SK-N-SH (cell line): ENCODE measurements at regions not wholly inside any gene's neighbourhood (a gene's known extent, or its start where the extent isn't known, plus 50 kb on each side); places are given as distances from the start of the nearest gene placed in this dataset.

Experiments
- CTCF ChIA-PET: fragments of 300-600, 350-600 bp; formaldehyde crosslinking; extraction: SDS; loops from one replicate; lab custom pipeline; 2021; lab: Yijun Ruan, JAX
- POLR2A ChIA-PET: fragments of 350-600 bp; sonication (Branson Sonifier 250); formaldehyde crosslinking; extraction: SDS; loops from one replicate; lab custom pipeline; 2020; ENCODE audit warnings: antibody characterized with exemption, inconsistent platforms; lab: Yijun Ruan, JAX
- DNase-seq: peaks from one replicate; pipeline ENCODE4 v3.0.0; 2012
- H2AFZ ChIP-seq: fragments of 200-600 bp; sonication (generic); 2 replicates; pipeline ENCODE4 v1.8.1; 2016; ENCODE audit warnings: antibody characterized with exemption, mild to moderate bottlenecking, low read depth
- H3F3A ChIP-seq: fragments of 200-600 bp; sonication (generic); replicated peaks from 2 replicates; pipeline ENCODE3; 2016; ENCODE audit warnings: antibody characterized with exemption, mild to moderate bottlenecking; ENCODE audit not compliant: insufficient read depth
- H3K27ac ChIP-seq, 2 experiments: fragments of 200-500 bp in 1 of 2; fragments of 200-600 bp in 1 of 2; sonication (Bioruptor generic) in 1 of 2; sonication (generic), shearing (Covaris generic) in 1 of 2; 2 replicates each; pipeline versions ENCODE4 v1.5.1 to v1.6.1; 2014 to 2016; ENCODE audit warnings: low read depth in 2 of 2, inconsistent platforms in 1 of 2, low read length in 1 of 2, mild to moderate bottlenecking in 1 of 2, mixed read lengths in 1 of 2
- H3K27me3 ChIP-seq: fragments of 200-600 bp; sonication (generic), shearing (Covaris generic); 2 replicates; pipeline ENCODE4 v1.6.1; 2016; ENCODE audit warnings: mixed run types; ENCODE audit not compliant: insufficient read depth
- H3K36me3 ChIP-seq, 2 experiments: fragments of 200-500 bp in 1 of 2; fragments of 200-600 bp in 1 of 2; sonication (Bioruptor generic) in 1 of 2; sonication (generic) in 1 of 2; replicated peaks in 1 of 2; 2 replicates each; pipeline versions ENCODE3 to v1.5.1; 2014 to 2016; ENCODE audit warnings: low read length in 1 of 2, mild to moderate bottlenecking in 1 of 2; ENCODE audit not compliant: insufficient read depth in 2 of 2, control insufficient read depth in 1 of 2
- H3K4me1 ChIP-seq, 2 experiments: fragments of 200-500 bp in 1 of 2; fragments of 200-600 bp in 1 of 2; sonication (Bioruptor generic) in 1 of 2; sonication (generic), shearing (Covaris generic) in 1 of 2; 2 replicates each; pipeline versions ENCODE4 v1.5.1 to v1.6.1; 2014 to 2016; ENCODE audit warnings: low read depth in 1 of 2, low read length in 1 of 2, mixed run types in 1 of 2; ENCODE audit not compliant: insufficient read depth in 2 of 2, control insufficient read depth in 1 of 2
- H3K4me2 ChIP-seq: fragments of 200-600 bp; sonication (generic), shearing (Covaris generic); 2 replicates; pipeline ENCODE4 v1.6.1; 2017; ENCODE audit warnings: mixed run types
- H3K4me3 ChIP-seq, 2 experiments: fragments of 200-500 bp in 1 of 2; fragments of 200-600 bp in 1 of 2; sonication (Bioruptor generic) in 1 of 2; sonication (generic), shearing (Covaris generic) in 1 of 2; 2 replicates each; pipeline versions ENCODE4 v1.5.1 to v1.8.1; 2014 to 2016; ENCODE audit warnings: low read depth in 2 of 2, inconsistent platforms in 1 of 2, low read length in 1 of 2, mild to moderate bottlenecking in 1 of 2, mixed read lengths in 1 of 2, moderate library complexity in 1 of 2
- H3K79me2 ChIP-seq: fragments of 200-600 bp; sonication (generic); 2 replicates; pipeline ENCODE4 v1.8.1; 2017; ENCODE audit warnings: mild to moderate bottlenecking; ENCODE audit not compliant: insufficient read depth
- H3K9ac ChIP-seq: fragments of 200-600 bp; sonication (generic); 2 replicates; pipeline ENCODE4 v1.6.1; 2017; ENCODE audit warnings: mixed run types
- H3K9me2 ChIP-seq: fragments of 200-600 bp; sonication (generic); 2 replicates; pipeline ENCODE4 v1.6.1; 2017; ENCODE audit warnings: mixed run types
- H3K9me3 ChIP-seq: fragments of 200-600 bp; sonication (generic); 2 replicates; pipeline ENCODE4 v1.6.1; 2017; ENCODE audit warnings: mixed run types, mild to moderate bottlenecking, moderate library complexity
- H4K20me1 ChIP-seq: fragments of 200-600 bp; sonication (generic); 2 replicates; pipeline ENCODE4 v1.6.1; 2017; ENCODE audit warnings: mild to moderate bottlenecking, mixed run types; ENCODE audit not compliant: insufficient read depth
- FOSL2 ChIP-seq: IDR thresholded peaks from 2 replicates; pipeline ENCODE4 v1.4.0; 2012; ENCODE audit warnings: low read depth, mild to moderate bottlenecking, moderate library complexity, borderline replicate concordance
- FOXJ3 ChIP-seq: sonication (generic); formaldehyde crosslinking; IDR thresholded peaks from 2 replicates; pipeline ENCODE4 v1.5.1; 2020; ENCODE audit warnings: mild to moderate bottlenecking, missing genetic modification reagents
- MAX ChIP-seq: IDR thresholded peaks from 2 replicates; pipeline ENCODE4 v1.4.0; 2012; ENCODE audit warnings: low read depth
- MEF2A ChIP-seq: IDR thresholded peaks from 2 replicates; pipeline ENCODE4 v1.4.0; 2012; ENCODE audit warnings: low read depth, borderline replicate concordance
- RAD21 ChIP-seq: IDR thresholded peaks from 2 replicates; pipeline ENCODE4 v1.6.1; 2012; ENCODE audit warnings: mild to moderate bottlenecking, low read length
- RCOR1 ChIP-seq: fragments of 150-350 bp; IDR thresholded peaks from 2 replicates; pipeline ENCODE4 v1.6.1; 2017; ENCODE audit warnings: antibody characterized with exemption, low read length
- RXRA ChIP-seq: IDR thresholded peaks from 2 replicates; pipeline ENCODE4 v1.4.0; 2012; ENCODE audit warnings: low read depth, mild to moderate bottlenecking, borderline replicate concordance
- SMC3 ChIP-seq: IDR thresholded peaks from 2 replicates; pipeline ENCODE4 v1.6.1; 2012; ENCODE audit warnings: low read depth, low read length, improper control_type of control experiment
- TAF1 ChIP-seq: IDR thresholded peaks from 2 replicates; pipeline ENCODE4 v1.6.1; 2012; ENCODE audit warnings: low read depth, mild to moderate bottlenecking, low read length, moderate library complexity, borderline replicate concordance
- TCF12 ChIP-seq: IDR thresholded peaks from 2 replicates; pipeline ENCODE4 v1.4.0; 2012
- TEAD4 ChIP-seq: IDR thresholded peaks from 2 replicates; pipeline ENCODE4 v1.4.0; 2012; ENCODE audit warnings: mild to moderate bottlenecking, borderline replicate concordance; ENCODE audit not compliant: insufficient read depth
- USF2 ChIP-seq: fragments of 150-350 bp; IDR thresholded peaks from 2 replicates; pipeline ENCODE4 v1.6.1; 2017; ENCODE audit warnings: antibody characterized with exemption, low read length, low read depth, borderline replicate concordance
- YY1 ChIP-seq: IDR thresholded peaks from 2 replicates; pipeline ENCODE4 v1.4.0; 2012; ENCODE audit warnings: low read depth, mild to moderate bottlenecking
- ZBTB33 ChIP-seq: IDR thresholded peaks from 2 replicates; pipeline ENCODE4 v1.4.0; 2012; ENCODE audit warnings: low read depth, borderline replicate concordance
- WGBS: methylation state at CpG from one replicate; pipeline ENCODE4 v1.1.6; 2017; ENCODE audit warnings: low lambda C conversion rate; 5-methylcytosine and 5-hydroxymethylcytosine counted together
- TF ChIP-seq, protein P1 (sequence below): IDR thresholded peaks from 2 replicates; pipeline ENCODE4 v1.6.1; 2012; ENCODE audit warnings: mild to moderate bottlenecking, low read depth, low read length, moderate library complexity
- TF ChIP-seq, protein P2 (sequence below): fragments of 200-600 bp; sonication (generic); IDR thresholded peaks from 2 replicates; pipeline ENCODE4 v1.6.1; 2017; ENCODE audit warnings: antibody characterized with exemption, mild to moderate bottlenecking, moderate library complexity

GRCh38 chr5:82619097-82619496, 340.9 kb upstream of the RPS23 start:
- H3K4me2 ChIP-seq = no peak overlapping the region
- no peaks in the 10 kb centered on the region for H3K36me3 ChIP-seq
- TF ChIP-seq TAF1 = no peak
- no peak for TF ChIP-seq ZBTB33
- TF ChIP-seq, protein P1, sequence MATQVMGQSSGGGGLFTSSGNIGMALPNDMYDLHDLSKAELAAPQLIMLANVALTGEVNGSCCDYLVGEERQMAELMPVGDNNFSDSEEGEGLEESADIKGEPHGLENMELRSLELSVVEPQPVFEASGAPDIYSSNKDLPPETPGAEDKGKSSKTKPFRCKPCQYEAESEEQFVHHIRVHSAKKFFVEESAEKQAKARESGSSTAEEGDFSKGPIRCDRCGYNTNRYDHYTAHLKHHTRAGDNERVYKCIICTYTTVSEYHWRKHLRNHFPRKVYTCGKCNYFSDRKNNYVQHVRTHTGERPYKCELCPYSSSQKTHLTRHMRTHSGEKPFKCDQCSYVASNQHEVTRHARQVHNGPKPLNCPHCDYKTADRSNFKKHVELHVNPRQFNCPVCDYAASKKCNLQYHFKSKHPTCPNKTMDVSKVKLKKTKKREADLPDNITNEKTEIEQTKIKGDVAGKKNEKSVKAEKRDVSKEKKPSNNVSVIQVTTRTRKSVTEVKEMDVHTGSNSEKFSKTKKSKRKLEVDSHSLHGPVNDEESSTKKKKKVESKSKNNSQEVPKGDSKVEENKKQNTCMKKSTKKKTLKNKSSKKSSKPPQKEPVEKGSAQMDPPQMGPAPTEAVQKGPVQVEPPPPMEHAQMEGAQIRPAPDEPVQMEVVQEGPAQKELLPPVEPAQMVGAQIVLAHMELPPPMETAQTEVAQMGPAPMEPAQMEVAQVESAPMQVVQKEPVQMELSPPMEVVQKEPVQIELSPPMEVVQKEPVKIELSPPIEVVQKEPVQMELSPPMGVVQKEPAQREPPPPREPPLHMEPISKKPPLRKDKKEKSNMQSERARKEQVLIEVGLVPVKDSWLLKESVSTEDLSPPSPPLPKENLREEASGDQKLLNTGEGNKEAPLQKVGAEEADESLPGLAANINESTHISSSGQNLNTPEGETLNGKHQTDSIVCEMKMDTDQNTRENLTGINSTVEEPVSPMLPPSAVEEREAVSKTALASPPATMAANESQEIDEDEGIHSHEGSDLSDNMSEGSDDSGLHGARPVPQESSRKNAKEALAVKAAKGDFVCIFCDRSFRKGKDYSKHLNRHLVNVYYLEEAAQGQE = no peak
- TF ChIP-seq FOXJ3 (CRISPR knock-in tag) = no peak
- TF ChIP-seq TEAD4 = no peak
- TF ChIP-seq, all 33 proteins: peak for 0
- no peak overlapping the region for H3K27ac ChIP-seq
- H2AFZ ChIP-seq = no peak overlapping the region
- no peak overlapping the region for H3K9ac ChIP-seq
- CTCF ChIA-PET = no interaction called here
- no peak overlapping the region for H3K4me3 ChIP-seq
- no peak for DNase-seq
- no peaks in the 10 kb centered on the region for H3K27me3 ChIP-seq
- H4K20me1 ChIP-seq = no peaks in the 10 kb centered on the region
- H3K9me2 ChIP-seq = no peaks in the 10 kb centered on the region
- POLR2A ChIA-PET = no interaction called here
- H3K4me1 ChIP-seq = no peaks in the 10 kb centered on the region
- peaks cover 5% of the 10 kb centered on the region; the same call in 1 of the 2 replicates for H3K9me3 ChIP-seq
- no peaks in the 10 kb centered on the region for H3K79me2 ChIP-seq
- H3F3A ChIP-seq = no peaks in the 10 kb centered on the region
- 58% methylated on average over 3 of the region's 3 CpGs for WGBS

DNA sequence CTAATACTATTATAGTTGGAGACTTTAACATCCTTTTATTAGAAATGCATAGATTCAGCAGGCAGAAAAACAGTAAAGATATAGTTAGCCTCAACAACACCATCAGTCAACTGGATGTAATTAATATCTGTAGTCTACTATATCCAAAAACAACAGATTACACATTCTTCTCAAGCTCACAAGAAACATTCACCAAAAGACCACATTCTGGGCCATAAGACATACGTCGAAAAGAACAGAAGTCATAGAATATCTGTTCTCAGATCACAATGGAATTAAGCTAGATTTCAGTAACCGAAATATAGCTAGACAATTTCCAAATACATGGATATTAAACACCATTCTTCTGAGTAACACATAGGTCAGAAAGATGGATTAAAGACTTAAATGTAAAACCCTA, 336.6 kb upstream of the RPS23 start:
- H3K27me3 ChIP-seq = no peaks in the 10 kb centered on the region
- H3K4me3 ChIP-seq = no peak overlapping the region
- no peaks in the 10 kb centered on the region for H3K9me2 ChIP-seq
- ChIA-PET POLR2A (no interaction called here), CTCF (no interaction called here)
- no peaks in the 10 kb centered on the region for H3K79me2 ChIP-seq
- no peaks in the 10 kb centered on the region for H3F3A ChIP-seq
- H2AFZ ChIP-seq = no peak overlapping the region
- no peak overlapping the region for H3K27ac ChIP-seq
- no peaks in the 10 kb centered on the region for H4K20me1 ChIP-seq
- peaks cover 5% of the 10 kb centered on the region; the same call in 1 of the 2 replicates for H3K9me3 ChIP-seq
- H3K4me1 ChIP-seq = no peaks in the 10 kb centered on the region
- no peaks in the 10 kb centered on the region for H3K36me3 ChIP-seq
- 47% methylated on average over 3 of the region's 3 CpGs for WGBS
- H3K9ac ChIP-seq = no peak overlapping the region
- no peak overlapping the region for H3K4me2 ChIP-seq
- no peak for DNase-seq
- TF ChIP-seq TAF1 (no peak), RXRA (no peak), RCOR1 (no peak), RAD21 (no peak), TCF12 (no peak), MEF2A (no peak), USF2 (no peak), FOSL2 (no peak), FOXJ3 (CRISPR knock-in tag) (no peak), SMC3 (no peak), MAX (no peak), ZBTB33 (no peak), TEAD4 (no peak), YY1 (no peak)
- TF ChIP-seq, protein P2, sequence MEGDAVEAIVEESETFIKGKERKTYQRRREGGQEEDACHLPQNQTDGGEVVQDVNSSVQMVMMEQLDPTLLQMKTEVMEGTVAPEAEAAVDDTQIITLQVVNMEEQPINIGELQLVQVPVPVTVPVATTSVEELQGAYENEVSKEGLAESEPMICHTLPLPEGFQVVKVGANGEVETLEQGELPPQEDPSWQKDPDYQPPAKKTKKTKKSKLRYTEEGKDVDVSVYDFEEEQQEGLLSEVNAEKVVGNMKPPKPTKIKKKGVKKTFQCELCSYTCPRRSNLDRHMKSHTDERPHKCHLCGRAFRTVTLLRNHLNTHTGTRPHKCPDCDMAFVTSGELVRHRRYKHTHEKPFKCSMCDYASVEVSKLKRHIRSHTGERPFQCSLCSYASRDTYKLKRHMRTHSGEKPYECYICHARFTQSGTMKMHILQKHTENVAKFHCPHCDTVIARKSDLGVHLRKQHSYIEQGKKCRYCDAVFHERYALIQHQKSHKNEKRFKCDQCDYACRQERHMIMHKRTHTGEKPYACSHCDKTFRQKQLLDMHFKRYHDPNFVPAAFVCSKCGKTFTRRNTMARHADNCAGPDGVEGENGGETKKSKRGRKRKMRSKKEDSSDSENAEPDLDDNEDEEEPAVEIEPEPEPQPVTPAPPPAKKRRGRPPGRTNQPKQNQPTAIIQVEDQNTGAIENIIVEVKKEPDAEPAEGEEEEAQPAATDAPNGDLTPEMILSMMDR = no peak
